Smooth muscle cell (in vitro differentiated cells): ENCODE measurements at regions not wholly inside any gene's neighbourhood (a gene's known extent, or its start where the extent isn't known, plus 50 kb on each side); places are given as distances from the start of the nearest gene placed in this dataset.
A peak's percentile ranks its signal among the peaks of the same experiment; 100 is the strongest.
"Not testable (repeated sequence)": the region's sequence is repeated elsewhere in the genome, so short reads cannot be mapped to it uniquely, and the experiment has no call there.

Experiments used
- DNase-seq: peaks from one replicate; lab custom pipeline; 2025; ENCODE audit not compliant: unreplicated experiment; lab: John Stamatoyannopoulos, UW
- H2AFZ ChIP-seq: fragments of 200-600 bp; sonication (generic); 2 replicates; pipeline ENCODE4 v1.6.0; 2016; ENCODE audit warnings: antibody characterized with exemption, low read depth, mild to moderate bottlenecking
- H3F3A ChIP-seq: fragments of 200-600 bp; sonication (generic); 2 replicates; pipeline ENCODE4 v1.6.0; 2017; ENCODE audit warnings: antibody characterized with exemption, low read depth
- H3K27ac ChIP-seq: fragments of 200-600 bp; sonication (generic); 2 replicates; pipeline ENCODE4 v1.5.1; 2016; ENCODE audit warnings: low read depth, mild to moderate bottlenecking
- H3K27me3 ChIP-seq: fragments of 200-600 bp; sonication (generic); 2 replicates; pipeline ENCODE4 v1.6.1; 2016; ENCODE audit warnings: low read depth, mild to moderate bottlenecking
- H3K36me3 ChIP-seq: fragments of 200-600 bp; sonication (generic); 2 replicates; pipeline ENCODE4 v1.5.1; 2016; ENCODE audit warnings: low read depth
- H3K4me1 ChIP-seq: fragments of 200-600 bp; sonication (generic); 2 replicates; pipeline ENCODE4 v1.5.1; 2016; ENCODE audit warnings: low read depth
- H3K4me2 ChIP-seq: fragments of 200-600 bp; sonication (generic); 2 replicates; pipeline ENCODE4 v1.6.0; 2016; ENCODE audit warnings: mild to moderate bottlenecking
- H3K4me3 ChIP-seq: fragments of 200-600 bp; sonication (generic); 2 replicates; pipeline ENCODE4 v1.5.1; 2016; ENCODE audit warnings: mild to moderate bottlenecking
- H3K79me2 ChIP-seq: fragments of 200-600 bp; sonication (generic); 2 replicates; pipeline ENCODE4 v1.6.0; 2016; ENCODE audit warnings: low read depth, mild to moderate bottlenecking
- H3K9ac ChIP-seq: fragments of 200-600 bp; sonication (generic); 2 replicates; pipeline ENCODE4 v1.6.0; 2016; ENCODE audit warnings: low read depth
- H3K9me3 ChIP-seq: fragments of 200-600 bp; sonication (generic); replicated peaks from 2 replicates; pipeline ENCODE4 v1.5.1; 2016; ENCODE audit warnings: low read depth
- H4K20me1 ChIP-seq: fragments of 200-600 bp; sonication (generic); 2 replicates; pipeline ENCODE4 v1.6.0; 2016; ENCODE audit warnings: low read depth
- CTCF ChIP-seq: fragments of 200-600 bp; sonication (generic); IDR thresholded peaks from 2 replicates; pipeline ENCODE4 v1.5.1; 2017; ENCODE audit warnings: borderline replicate concordance, mild to moderate bottlenecking, antibody characterized with exemption; ENCODE audit not compliant: insufficient read depth, poor library complexity, severe bottlenecking
- WGBS: methylation state at CpG from one replicate; pipeline ENCODE4 v1.1.7; 2016; ENCODE audit warnings: low lambda C conversion rate; 5-methylcytosine and 5-hydroxymethylcytosine counted together

GRCh38 chr6:84836366-84836765 is 72.0 kb upstream of the TBX18 start:
- Histone ChIP-seq H3K36me3 (no peaks in the 10 kb centered on the region), H3K4me2 (no peak overlapping the region), H4K20me1 (no peaks in the 10 kb centered on the region), H3K9me3 (no peaks in the 10 kb centered on the region), H3K4me3 (no peak overlapping the region), H3K9ac (no peak overlapping the region), H3F3A (no peaks in the 10 kb centered on the region), H3K27ac (no peak overlapping the region), H3K79me2 (no peaks in the 10 kb centered on the region), H3K27me3 (no peaks in the 10 kb centered on the region), H2AFZ (peak overlapping the region; percentile 39), H3K4me1 (no peaks in the 10 kb centered on the region)
- no peak for DNase-seq
- TF ChIP-seq CTCF = no peak

- TF ChIP-seq CTCF = no peak
- 95% methylated on average over 1 of the region's 1 CpG for WGBS
- H2AFZ ChIP-seq = no peak overlapping the region
Measured at GRCh38 chr6:84835340-84835739, 70.9 kb upstream of the TBX18 start.

GRCh38 chr6:84831924-84832323 is 67.5 kb upstream of the TBX18 start:
- not testable (repeated sequence) for H3K36me3 ChIP-seq, H4K20me1 ChIP-seq, DNase-seq, H3K27me3 ChIP-seq, H3F3A ChIP-seq, H3K9ac ChIP-seq, H3K9me3 ChIP-seq, H3K79me2 ChIP-seq, H3K27ac ChIP-seq, H3K4me1 ChIP-seq, H2AFZ ChIP-seq, H3K4me3 ChIP-seq, H3K4me2 ChIP-seq
- 76% methylated on average over 6 of the region's 6 CpGs for WGBS

More at GRCh38 chr6:84835340-84835739, 70.9 kb upstream of the TBX18 start:
- Histone ChIP-seq H4K20me1 (no peaks in the 10 kb centered on the region), H3K27ac (no peak overlapping the region), H3K4me3 (no peak overlapping the region), H3K79me2 (no peaks in the 10 kb centered on the region), H3K36me3 (no peaks in the 10 kb centered on the region), H3K4me1 (no peaks in the 10 kb centered on the region), H3K4me2 (no peak overlapping the region), H3K9ac (no peak overlapping the region), H3F3A (no peaks in the 10 kb centered on the region), H3K9me3 (no peaks in the 10 kb centered on the region), H3K27me3 (no peaks in the 10 kb centered on the region)
- no peak for DNase-seq

DNA sequence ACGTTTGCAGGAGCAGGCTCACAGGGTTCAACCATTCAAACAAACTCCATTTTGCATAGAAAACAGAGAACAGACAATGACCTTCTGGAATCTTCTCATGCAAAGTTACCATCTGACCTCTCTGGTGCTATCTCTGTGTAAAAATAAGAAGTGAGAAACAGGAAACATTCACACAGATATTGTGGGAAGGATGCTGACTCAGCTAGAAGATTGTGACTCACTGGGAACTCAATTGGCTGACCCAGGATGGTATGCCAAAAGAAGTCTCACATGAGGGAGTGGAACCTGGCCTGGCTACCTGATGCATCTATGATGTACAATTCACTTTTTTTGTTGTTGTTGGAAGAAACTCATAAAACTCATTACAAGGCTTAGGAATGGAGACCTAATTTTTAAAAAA is 61.1 kb upstream of the TBX18 start:
- no peak for TF ChIP-seq CTCF
- no peak overlapping the region for H2AFZ ChIP-seq
- no peaks in the 10 kb centered on the region for H3K79me2 ChIP-seq
- H3K9me3 ChIP-seq = no peaks in the 10 kb centered on the region
- no peaks in the 10 kb centered on the region for H3K36me3 ChIP-seq
- H3K4me2 ChIP-seq = no peak overlapping the region
- H3K27ac ChIP-seq = no peak overlapping the region
- no peak for DNase-seq
- H4K20me1 ChIP-seq = no peaks in the 10 kb centered on the region
- H3K9ac ChIP-seq = no peak overlapping the region
- H3K27me3 ChIP-seq = no peaks in the 10 kb centered on the region
- no peaks in the 10 kb centered on the region for H3F3A ChIP-seq
- H3K4me1 ChIP-seq = no peaks in the 10 kb centered on the region
- WGBS = 57% methylated on average over 1 of the region's 1 CpG
- no peak overlapping the region for H3K4me3 ChIP-seq

DNA sequence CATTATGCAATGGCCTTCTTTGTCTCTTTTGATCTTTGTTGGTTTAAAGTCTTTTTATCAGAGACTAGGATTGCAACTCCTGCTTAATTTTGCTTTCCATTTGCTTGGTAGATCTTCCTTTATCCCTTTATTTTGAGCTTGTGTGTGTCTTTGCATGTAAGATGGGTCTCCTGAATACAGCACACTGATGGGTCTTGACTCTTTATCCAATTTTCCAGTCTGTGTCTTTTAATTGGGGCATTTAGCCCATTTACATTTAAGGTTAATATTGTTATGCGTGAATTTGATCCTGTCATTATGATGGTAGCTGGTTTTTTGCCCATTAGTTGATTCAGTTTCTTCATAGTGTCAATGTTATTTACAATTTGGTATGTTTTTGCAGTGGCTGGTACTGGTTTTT is 56.9 kb upstream of the TBX18 start:
- DNase-seq, H3K4me2 ChIP-seq, H3K9me3 ChIP-seq, H4K20me1 ChIP-seq, H3F3A ChIP-seq, H2AFZ ChIP-seq, H3K79me2 ChIP-seq, H3K9ac ChIP-seq, H3K4me1 ChIP-seq, H3K27me3 ChIP-seq, H3K4me3 ChIP-seq, H3K27ac ChIP-seq, H3K36me3 ChIP-seq: not testable (repeated sequence)
- WGBS = 76% methylated on average over 1 of the region's 1 CpG
